Natural killer cell treated with Interleukin-12 subunit alpha and Interleukin-12 subunit beta and Interleukin-15 and Interleukin-18, amount 100 ng/mL, for 72 hours (primary cell): ENCODE measurements at regions not wholly inside any gene's neighbourhood (a gene's known extent, or its start where the extent isn't known, plus 50 kb on each side); places are given as distances from the start of the nearest gene placed in this dataset.

ENCODE experiments used
- ATAC-seq, 2 donors: fragments of 150-1000 bp; cut with Tn5 transposase in 1 of 2; sonication (Bioruptor Pico), chemical (Tn5 transposase) in 1 of 2; 2 replicates each; pipeline ENCODE4 v1.10.0; 2021
- DNase-seq: peaks from one replicate; pipeline ENCODE4 v3.0.0; 2022; ENCODE audit warnings: low spot score
- H3K27ac Mint-ChIP-seq, 2 donors: 1 replicate in 1 of 2; 2 replicates in 1 of 2; pipeline ENCODE4 v1.8.0; 2022; ENCODE audit warnings: mixed read lengths in 2 of 2, mild to moderate bottlenecking in 1 of 2, moderate library complexity in 1 of 2
- H3K27me3 Mint-ChIP-seq, 2 donors: 1 replicate in 1 of 2; 2 replicates in 1 of 2; pipeline ENCODE4 v1.8.0; 2022; ENCODE audit warnings: mixed read lengths in 2 of 2
- H3K36me3 Mint-ChIP-seq: one replicate; pipeline ENCODE4 v1.8.0; 2022; ENCODE audit warnings: mixed read lengths
- H3K4me1 Mint-ChIP-seq, 2 donors: 1 replicate in 1 of 2; 2 replicates in 1 of 2; pipeline ENCODE4 v1.8.0; 2022; ENCODE audit warnings: low read depth in 2 of 2, mixed read lengths in 2 of 2, mild to moderate bottlenecking in 1 of 2
- H3K4me3 Mint-ChIP-seq: one replicate; pipeline ENCODE4 v1.8.0; 2022; ENCODE audit warnings: mixed read lengths
- H3K9me3 Mint-ChIP-seq: 2 replicates; pipeline ENCODE4 v1.8.0; 2022; ENCODE audit warnings: mixed read lengths

- no peak overlapping the region for H3K27ac Mint-ChIP-seq
- H3K9me3 Mint-ChIP-seq, result no peaks in the 10 kb centered on the region
- ATAC-seq, result no peak
- no peaks in the 10 kb centered on the region for H3K4me1 Mint-ChIP-seq
- DNase-seq, result no peak
- peaks cover 19 to 31% of the 10 kb centered on the region in 2 donors for H3K27me3 Mint-ChIP-seq
- no peaks in the 10 kb centered on the region for H3K36me3 Mint-ChIP-seq
- H3K4me3 Mint-ChIP-seq, result no peak overlapping the region
Observed at GRCh38 chr18:77766421-77766820, 516.8 kb downstream of the GALR1 start.

- Mint-ChIP-seq H3K27ac (no peak overlapping the region), H3K4me1 (no peaks in the 10 kb centered on the region), H3K27me3 (peaks cover 0 to 3% of the 10 kb centered on the region in 2 donors), H3K9me3 (no peaks in the 10 kb centered on the region), H3K36me3 (no peaks in the 10 kb centered on the region), H3K4me3 (no peak overlapping the region)
- ATAC-seq, result no peak
- no peak for DNase-seq
Observed at GRCh38 chr18:77772177-77772576, 522.5 kb downstream of the GALR1 start.

GRCh38 chr18:77776104-77776503 is 526.5 kb downstream of the GALR1 start:
- no peaks in the 10 kb centered on the region for H3K36me3 Mint-ChIP-seq
- H3K27me3 Mint-ChIP-seq, result peaks cover 0 to 3% of the 10 kb centered on the region in 2 donors
- no peaks in the 10 kb centered on the region for H3K9me3 Mint-ChIP-seq
- H3K4me1 Mint-ChIP-seq, result no peaks in the 10 kb centered on the region
- H3K27ac Mint-ChIP-seq, result no peak overlapping the region
- ATAC-seq, result no peak
- no peak for DNase-seq
- no peak overlapping the region for H3K4me3 Mint-ChIP-seq

GRCh38 chr18:77777163-77777562 is 527.5 kb downstream of the GALR1 start:
- H3K27ac Mint-ChIP-seq, result no peak overlapping the region
- H3K36me3 Mint-ChIP-seq, result no peaks in the 10 kb centered on the region
- H3K9me3 Mint-ChIP-seq, result no peaks in the 10 kb centered on the region
- no peak for ATAC-seq
- H3K4me3 Mint-ChIP-seq, result no peak overlapping the region
- H3K4me1 Mint-ChIP-seq, result no peaks in the 10 kb centered on the region
- H3K27me3 Mint-ChIP-seq, result peaks cover 0 to 2% of the 10 kb centered on the region in 2 donors
- DNase-seq, result no peak

- Mint-ChIP-seq H3K27ac (no peak overlapping the region), H3K36me3 (no peaks in the 10 kb centered on the region), H3K4me1 (no peaks in the 10 kb centered on the region), H3K4me3 (no peak overlapping the region), H3K9me3 (no peaks in the 10 kb centered on the region), H3K27me3 (peaks cover 5 to 11% of the 10 kb centered on the region in 2 donors)
- ATAC-seq (no peak), DNase-seq (no peak)
Observed at GRCh38 chr18:77784759-77785379, 535.2 kb downstream of the GALR1 start.

GRCh38 chr18:77785415-77785975 is 535.8 kb downstream of the GALR1 start:
- ATAC-seq, result no peak
- H3K27ac Mint-ChIP-seq, result no peak overlapping the region
- no peak overlapping the region for H3K4me3 Mint-ChIP-seq
- peaks cover 9 to 17% of the 10 kb centered on the region in 2 donors for H3K27me3 Mint-ChIP-seq
- DNase-seq, result no peak
- no peaks in the 10 kb centered on the region for H3K9me3 Mint-ChIP-seq
- no peaks in the 10 kb centered on the region for H3K36me3 Mint-ChIP-seq
- H3K4me1 Mint-ChIP-seq, result no peaks in the 10 kb centered on the region

GRCh38 chr18:77803024-77803423 is 553.4 kb downstream of the GALR1 start:
- ATAC-seq (no peak), DNase-seq (no peak)
- H3K27me3 Mint-ChIP-seq, result peaks cover 16 to 41% of the 10 kb centered on the region in 2 donors
- H3K4me1 Mint-ChIP-seq, result no peaks in the 10 kb centered on the region
- no peaks in the 10 kb centered on the region for H3K36me3 Mint-ChIP-seq
- H3K27ac Mint-ChIP-seq, result no peak overlapping the region
- peaks cover 3% of the 10 kb centered on the region for H3K9me3 Mint-ChIP-seq
- no peak overlapping the region for H3K4me3 Mint-ChIP-seq

GRCh38 chr18:77804382-77804781 is 554.7 kb downstream of the GALR1 start:
- no peak for ATAC-seq

GRCh38 chr18:77807650-77808049 is 558.0 kb downstream of the GALR1 start:
- Mint-ChIP-seq H3K36me3 (no peaks in the 10 kb centered on the region), H3K27me3 (peaks cover 20 to 67% of the 10 kb centered on the region in 2 donors), H3K4me1 (no peaks in the 10 kb centered on the region), H3K4me3 (no peak overlapping the region), H3K27ac (no peak overlapping the region), H3K9me3 (peaks cover 3% of the 10 kb centered on the region)
- DNase-seq, result no peak
- no peak for ATAC-seq

More at GRCh38 chr18:77804382-77804781, 554.7 kb downstream of the GALR1 start:
- Mint-ChIP-seq H3K4me1 (no peaks in the 10 kb centered on the region), H3K36me3 (no peaks in the 10 kb centered on the region), H3K4me3 (no peak overlapping the region), H3K27ac (no peak overlapping the region), H3K27me3 (peaks cover 16 to 55% of the 10 kb centered on the region in 2 donors), H3K9me3 (peaks cover 3% of the 10 kb centered on the region)
- no peak for DNase-seq

GRCh38 chr18:77811503-77811902 is 561.9 kb downstream of the GALR1 start:
- Mint-ChIP-seq H3K27ac (no peak overlapping the region), H3K9me3 (peaks cover 3% of the 10 kb centered on the region), H3K4me3 (no peak overlapping the region), H3K4me1 (no peaks in the 10 kb centered on the region), H3K36me3 (no peaks in the 10 kb centered on the region), H3K27me3 (peaks cover 12 to 40% of the 10 kb centered on the region in 2 donors)
- DNase-seq (no peak), ATAC-seq (no peak)

- Mint-ChIP-seq H3K9me3 (peaks cover 4% of the 10 kb centered on the region), H3K4me3 (no peak overlapping the region), H3K27me3 (peaks cover 15 to 29% of the 10 kb centered on the region in 2 donors), H3K27ac (no peak overlapping the region), H3K36me3 (no peaks in the 10 kb centered on the region), H3K4me1 (no peaks in the 10 kb centered on the region)
- no peak for ATAC-seq
- DNase-seq, result no peak
Observed at GRCh38 chr18:77815666-77816338, 566.2 kb downstream of the GALR1 start.

GRCh38 chr18:77818328-77818727 is 568.7 kb downstream of the GALR1 start:
- H3K4me1 Mint-ChIP-seq, result no peaks in the 10 kb centered on the region
- H3K36me3 Mint-ChIP-seq, result no peaks in the 10 kb centered on the region
- no peak overlapping the region for H3K4me3 Mint-ChIP-seq
- H3K27me3 Mint-ChIP-seq, result peaks cover 12 to 18% of the 10 kb centered on the region in 2 donors
- no peak overlapping the region for H3K27ac Mint-ChIP-seq
- peaks cover 4% of the 10 kb centered on the region for H3K9me3 Mint-ChIP-seq
- ATAC-seq, result no peak
- no peak for DNase-seq

- H3K4me1 Mint-ChIP-seq, result no peaks in the 10 kb centered on the region
- no peaks in the 10 kb centered on the region for H3K36me3 Mint-ChIP-seq
- H3K4me3 Mint-ChIP-seq, result no peak overlapping the region
- DNase-seq (no peak), ATAC-seq (no peak)
- peaks cover 12 to 18% of the 10 kb centered on the region in 2 donors for H3K27me3 Mint-ChIP-seq
- peaks cover 4% of the 10 kb centered on the region for H3K9me3 Mint-ChIP-seq
- no peak overlapping the region for H3K27ac Mint-ChIP-seq
Observed at GRCh38 chr18:77820472-77820871, 570.8 kb downstream of the GALR1 start.

GRCh38 chr18:77821892-77822291 is 572.2 kb downstream of the GALR1 start:
- H3K9me3 Mint-ChIP-seq, result peaks cover 4% of the 10 kb centered on the region
- no peaks in the 10 kb centered on the region for H3K4me1 Mint-ChIP-seq
- DNase-seq (no peak), ATAC-seq (no peak)
- no peak overlapping the region for H3K27ac Mint-ChIP-seq
- H3K36me3 Mint-ChIP-seq, result no peaks in the 10 kb centered on the region
- H3K4me3 Mint-ChIP-seq, result no peak overlapping the region
- peaks cover 12 to 18% of the 10 kb centered on the region in 2 donors for H3K27me3 Mint-ChIP-seq
